Liver (tissue), 3 donors: ENCODE measurements at regions not wholly inside any gene's neighbourhood (a gene's known extent, or its start where the extent isn't known, plus 50 kb on each side); places are given as distances from the start of the nearest gene placed in this dataset.

Experiments
- FOXA1 ChIP-seq: IDR thresholded peaks from 2 replicates; pipeline ENCODE4 v1.6.1; 2016; ENCODE audit warnings: antibody characterized with exemption
- GABPA ChIP-seq, 2 donors: IDR thresholded peaks in 1 of 2; conservative IDR thresholded peaks in 1 of 2; 2 replicates each; pipeline ENCODE4 v1.6.1; 2016; ENCODE audit warnings: antibody characterized with exemption in 2 of 2, mild to moderate bottlenecking in 1 of 2, moderate library complexity in 1 of 2
- HNF4A ChIP-seq, 2 donors: conservative IDR thresholded peaks; 2 replicates each; pipeline ENCODE4 v1.6.1; 2016; ENCODE audit warnings: antibody characterized with exemption in 2 of 2, mild to moderate bottlenecking in 2 of 2
- SP1 ChIP-seq: IDR thresholded peaks from 2 replicates; pipeline ENCODE4 v1.6.1; 2018; ENCODE audit warnings: antibody characterized with exemption, mild to moderate bottlenecking
- TAF1 ChIP-seq: conservative IDR thresholded peaks from 2 replicates; pipeline ENCODE4 v1.6.1; 2016; ENCODE audit warnings: antibody characterized with exemption, mild to moderate bottlenecking
- TF ChIP-seq, protein P1 (sequence below): IDR thresholded peaks from 2 replicates; pipeline ENCODE4 v1.6.1; 2016; ENCODE audit warnings: antibody characterized with exemption, mild to moderate bottlenecking
- TF ChIP-seq, protein P2 (sequence below): fragments of 150-350 bp; IDR thresholded peaks from 2 replicates; pipeline ENCODE4 v1.5.1; 2017; ENCODE audit warnings: improper control_type of control experiment, low read depth, low read length; ENCODE audit not compliant: missing input control
- donor health status: healthy.
- donor health status: healthy.

DNA sequence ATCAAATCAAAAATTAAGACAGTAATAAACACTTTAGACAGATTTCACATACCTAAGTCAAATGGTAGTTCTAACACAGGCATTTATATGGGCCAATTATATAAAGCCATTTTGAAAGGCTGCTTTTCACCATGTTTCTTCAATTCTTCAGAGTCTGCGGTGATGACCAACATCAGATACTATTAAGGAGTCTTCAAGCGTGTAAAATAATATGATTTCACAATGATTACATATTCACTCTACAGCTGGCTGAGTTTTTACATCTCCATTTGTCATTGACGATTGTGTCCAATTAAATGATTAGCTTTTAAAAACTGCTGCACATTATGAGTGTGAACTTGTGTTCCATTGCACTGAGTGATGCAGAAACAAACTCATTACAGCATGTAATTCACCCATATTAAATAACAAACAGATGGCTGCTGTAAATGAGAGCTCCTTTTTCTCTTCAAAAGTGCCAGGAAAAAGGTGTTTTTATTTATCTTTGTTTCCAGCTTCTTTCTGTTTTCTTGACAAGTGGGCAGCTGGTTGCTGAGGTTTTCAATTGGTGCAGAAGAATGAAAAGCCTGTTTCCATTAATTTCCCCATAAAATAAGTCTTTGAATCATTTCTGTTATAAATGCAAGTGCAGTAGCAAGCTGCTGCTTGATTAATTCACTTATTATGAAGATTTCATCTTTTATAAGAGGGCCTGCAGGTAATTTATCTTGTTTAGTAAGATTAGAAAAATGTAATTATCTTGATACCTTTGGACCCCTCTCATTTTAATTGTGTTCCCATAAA lies 676.1 kb upstream of the KLHL1 start:
- TF ChIP-seq GABPA (IDR thresholded peaks at IDR 0.05 in 1 of 2, conservative IDR thresholded peaks at IDR 0.05 in 1 of 2) (no peak), SP1 (no peak), TAF1 (no peak), HNF4A (conservative IDR thresholded peaks at IDR 0.05) (no peak), FOXA1 (no peak)
- TF ChIP-seq, protein P1, sequence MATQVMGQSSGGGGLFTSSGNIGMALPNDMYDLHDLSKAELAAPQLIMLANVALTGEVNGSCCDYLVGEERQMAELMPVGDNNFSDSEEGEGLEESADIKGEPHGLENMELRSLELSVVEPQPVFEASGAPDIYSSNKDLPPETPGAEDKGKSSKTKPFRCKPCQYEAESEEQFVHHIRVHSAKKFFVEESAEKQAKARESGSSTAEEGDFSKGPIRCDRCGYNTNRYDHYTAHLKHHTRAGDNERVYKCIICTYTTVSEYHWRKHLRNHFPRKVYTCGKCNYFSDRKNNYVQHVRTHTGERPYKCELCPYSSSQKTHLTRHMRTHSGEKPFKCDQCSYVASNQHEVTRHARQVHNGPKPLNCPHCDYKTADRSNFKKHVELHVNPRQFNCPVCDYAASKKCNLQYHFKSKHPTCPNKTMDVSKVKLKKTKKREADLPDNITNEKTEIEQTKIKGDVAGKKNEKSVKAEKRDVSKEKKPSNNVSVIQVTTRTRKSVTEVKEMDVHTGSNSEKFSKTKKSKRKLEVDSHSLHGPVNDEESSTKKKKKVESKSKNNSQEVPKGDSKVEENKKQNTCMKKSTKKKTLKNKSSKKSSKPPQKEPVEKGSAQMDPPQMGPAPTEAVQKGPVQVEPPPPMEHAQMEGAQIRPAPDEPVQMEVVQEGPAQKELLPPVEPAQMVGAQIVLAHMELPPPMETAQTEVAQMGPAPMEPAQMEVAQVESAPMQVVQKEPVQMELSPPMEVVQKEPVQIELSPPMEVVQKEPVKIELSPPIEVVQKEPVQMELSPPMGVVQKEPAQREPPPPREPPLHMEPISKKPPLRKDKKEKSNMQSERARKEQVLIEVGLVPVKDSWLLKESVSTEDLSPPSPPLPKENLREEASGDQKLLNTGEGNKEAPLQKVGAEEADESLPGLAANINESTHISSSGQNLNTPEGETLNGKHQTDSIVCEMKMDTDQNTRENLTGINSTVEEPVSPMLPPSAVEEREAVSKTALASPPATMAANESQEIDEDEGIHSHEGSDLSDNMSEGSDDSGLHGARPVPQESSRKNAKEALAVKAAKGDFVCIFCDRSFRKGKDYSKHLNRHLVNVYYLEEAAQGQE = no peak
- TF ChIP-seq, protein P2, sequence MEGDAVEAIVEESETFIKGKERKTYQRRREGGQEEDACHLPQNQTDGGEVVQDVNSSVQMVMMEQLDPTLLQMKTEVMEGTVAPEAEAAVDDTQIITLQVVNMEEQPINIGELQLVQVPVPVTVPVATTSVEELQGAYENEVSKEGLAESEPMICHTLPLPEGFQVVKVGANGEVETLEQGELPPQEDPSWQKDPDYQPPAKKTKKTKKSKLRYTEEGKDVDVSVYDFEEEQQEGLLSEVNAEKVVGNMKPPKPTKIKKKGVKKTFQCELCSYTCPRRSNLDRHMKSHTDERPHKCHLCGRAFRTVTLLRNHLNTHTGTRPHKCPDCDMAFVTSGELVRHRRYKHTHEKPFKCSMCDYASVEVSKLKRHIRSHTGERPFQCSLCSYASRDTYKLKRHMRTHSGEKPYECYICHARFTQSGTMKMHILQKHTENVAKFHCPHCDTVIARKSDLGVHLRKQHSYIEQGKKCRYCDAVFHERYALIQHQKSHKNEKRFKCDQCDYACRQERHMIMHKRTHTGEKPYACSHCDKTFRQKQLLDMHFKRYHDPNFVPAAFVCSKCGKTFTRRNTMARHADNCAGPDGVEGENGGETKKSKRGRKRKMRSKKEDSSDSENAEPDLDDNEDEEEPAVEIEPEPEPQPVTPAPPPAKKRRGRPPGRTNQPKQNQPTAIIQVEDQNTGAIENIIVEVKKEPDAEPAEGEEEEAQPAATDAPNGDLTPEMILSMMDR = no peak
